ENCODE measurements at regions not wholly inside any gene's neighbourhood (a gene's known extent, or its start where the extent isn't known, plus 50 kb on each side); places are given as distances from the start of the nearest gene placed in this dataset.

DNA sequence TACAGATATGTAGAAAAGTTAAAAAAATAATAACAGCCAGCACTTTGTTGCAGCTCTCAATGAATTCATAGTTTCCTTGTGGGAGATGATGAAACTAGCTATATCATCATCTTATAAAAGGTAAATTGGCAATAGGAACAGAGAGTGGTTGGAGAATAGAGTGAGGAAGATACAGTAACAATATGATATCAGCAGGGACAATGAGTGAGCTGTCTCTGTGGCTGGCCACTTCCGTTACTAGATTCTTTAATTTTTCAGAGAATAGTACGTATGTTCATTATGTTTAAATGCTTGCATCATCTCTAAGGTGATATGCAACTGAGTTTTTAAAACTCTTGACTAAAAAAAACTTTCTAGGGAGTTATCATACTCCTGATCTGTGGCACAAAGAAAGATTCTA lies 1006.2 kb upstream of the FLRT2 start:
- Histone ChIP-seq H3K36me3 (ENCODE audit: control insufficient read depth, insufficient read depth, low read length) (no peaks in the 10 kb centered on the region), H3K27me3 (ENCODE audit: control insufficient read depth, insufficient read depth, low read length) (no peaks in the 10 kb centered on the region), H3K4me1 (ENCODE audit: control insufficient read depth, insufficient read depth, low read length) (no peaks in the 10 kb centered on the region), H3K9me3 (ENCODE audit: control insufficient read depth, insufficient read depth, low read length) (peaks cover 16% of the 10 kb centered on the region), H3K27ac (ENCODE audit: low read length) (no peak overlapping the region), H3K4me3 (ENCODE audit: low read length) (no peak overlapping the region)
- H3K4me1 Mint-ChIP-seq: no peaks in the 10 kb centered on the region
- peaks cover 10 to 11% of the 10 kb centered on the region in 2 donors for H3K9me3 Mint-ChIP-seq
- 89% methylated on average over 1 of the region's 2 CpGs for WGBS (ENCODE audit: insufficient coverage)
- no peaks in the 10 kb centered on the region for H3K27me3 Mint-ChIP-seq (ENCODE audit: low read depth in 2 of 2)
- DNase-seq: no peak
- H3K36me3 Mint-ChIP-seq: no peaks in the 10 kb centered on the region
- no peak overlapping the region for H3K27ac Mint-ChIP-seq
- TF ChIP-seq, protein P1, sequence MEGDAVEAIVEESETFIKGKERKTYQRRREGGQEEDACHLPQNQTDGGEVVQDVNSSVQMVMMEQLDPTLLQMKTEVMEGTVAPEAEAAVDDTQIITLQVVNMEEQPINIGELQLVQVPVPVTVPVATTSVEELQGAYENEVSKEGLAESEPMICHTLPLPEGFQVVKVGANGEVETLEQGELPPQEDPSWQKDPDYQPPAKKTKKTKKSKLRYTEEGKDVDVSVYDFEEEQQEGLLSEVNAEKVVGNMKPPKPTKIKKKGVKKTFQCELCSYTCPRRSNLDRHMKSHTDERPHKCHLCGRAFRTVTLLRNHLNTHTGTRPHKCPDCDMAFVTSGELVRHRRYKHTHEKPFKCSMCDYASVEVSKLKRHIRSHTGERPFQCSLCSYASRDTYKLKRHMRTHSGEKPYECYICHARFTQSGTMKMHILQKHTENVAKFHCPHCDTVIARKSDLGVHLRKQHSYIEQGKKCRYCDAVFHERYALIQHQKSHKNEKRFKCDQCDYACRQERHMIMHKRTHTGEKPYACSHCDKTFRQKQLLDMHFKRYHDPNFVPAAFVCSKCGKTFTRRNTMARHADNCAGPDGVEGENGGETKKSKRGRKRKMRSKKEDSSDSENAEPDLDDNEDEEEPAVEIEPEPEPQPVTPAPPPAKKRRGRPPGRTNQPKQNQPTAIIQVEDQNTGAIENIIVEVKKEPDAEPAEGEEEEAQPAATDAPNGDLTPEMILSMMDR (IDR thresholded peaks at IDR 0.05): no peak
- no peak overlapping the region for H3K4me3 Mint-ChIP-seq
- ATAC-seq: no peak
- intact Hi-C loops (cut with micrococcal nuclease): no loop called here

DNA sequence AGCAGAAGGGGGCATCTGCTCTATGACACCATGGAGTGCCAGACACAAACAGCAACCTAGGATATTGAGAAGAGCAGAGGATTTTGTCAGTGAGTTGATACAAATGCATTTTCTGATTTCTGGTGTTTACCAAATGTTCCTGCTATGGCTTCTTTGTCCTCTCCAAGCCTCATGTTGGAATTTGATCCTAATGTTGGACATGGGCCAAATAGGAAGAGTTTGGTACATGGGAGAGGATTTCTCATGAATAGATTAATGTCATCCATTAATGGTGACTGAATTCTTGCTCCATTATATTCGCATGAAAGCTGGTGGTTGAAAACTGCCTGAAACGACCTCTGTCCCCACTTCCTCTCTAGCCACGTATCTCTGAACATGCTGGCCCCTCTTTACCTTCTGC lies 1002.2 kb upstream of the FLRT2 start:
- Mint-ChIP-seq H3K4me1 (no peaks in the 10 kb centered on the region), H3K9me3 (peaks cover 10 to 13% of the 10 kb centered on the region in 2 donors), H3K27me3 (ENCODE audit: low read depth in 2 of 2) (no peaks in the 10 kb centered on the region), H3K27ac (no peak overlapping the region), H3K36me3 (no peaks in the 10 kb centered on the region), H3K4me3 (no peak overlapping the region)
- H3K9me3 ChIP-seq (ENCODE audit: control insufficient read depth, insufficient read depth, low read length): peaks cover 3% of the 10 kb centered on the region
- intact Hi-C loops (cut with micrococcal nuclease): no loop called here
- no peaks in the 10 kb centered on the region for H3K27me3 ChIP-seq (ENCODE audit: control insufficient read depth, insufficient read depth, low read length)
- H3K4me1 ChIP-seq (ENCODE audit: control insufficient read depth, insufficient read depth, low read length): no peaks in the 10 kb centered on the region
- WGBS (ENCODE audit: insufficient coverage): 57% methylated on average over 3 of the region's 3 CpGs
- DNase-seq (no peak), ATAC-seq (no peak)
- no peaks in the 10 kb centered on the region for H3K36me3 ChIP-seq (ENCODE audit: control insufficient read depth, insufficient read depth, low read length)
- TF ChIP-seq, protein P1 (IDR thresholded peaks at IDR 0.05): no peak
- no peak overlapping the region for H3K27ac ChIP-seq (ENCODE audit: low read length)
- no peak overlapping the region for H3K4me3 ChIP-seq (ENCODE audit: low read length)

DNA sequence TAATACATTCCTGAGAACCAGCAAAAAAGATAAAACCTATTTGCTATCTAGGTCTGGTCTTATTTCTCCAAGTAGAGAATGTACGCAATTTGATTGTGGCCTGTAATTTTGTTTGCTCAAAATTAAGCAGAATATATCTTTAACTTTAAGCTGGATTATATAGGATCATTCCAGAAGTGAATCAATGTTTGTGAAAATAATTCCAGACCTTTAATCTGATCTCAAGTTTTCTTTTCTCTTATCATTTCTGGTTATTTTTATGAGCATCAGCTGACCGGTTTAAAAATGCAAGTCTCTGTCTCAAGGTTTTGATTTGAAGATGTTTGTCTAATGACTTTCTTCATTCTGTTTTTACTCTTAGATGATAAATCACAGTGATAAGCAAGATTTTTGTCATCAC lies 997.9 kb upstream of the FLRT2 start:
- intact Hi-C loops (cut with micrococcal nuclease): no loop called here
- Mint-ChIP-seq H3K27ac (no peak overlapping the region), H3K9me3 (peaks cover 4 to 14% of the 10 kb centered on the region in 2 donors), H3K4me1 (no peaks in the 10 kb centered on the region), H3K27me3 (ENCODE audit: low read depth in 2 of 2) (no peaks in the 10 kb centered on the region), H3K36me3 (peaks cover 6% of the 10 kb centered on the region), H3K4me3 (no peak overlapping the region)
- H3K4me1 ChIP-seq (ENCODE audit: control insufficient read depth, insufficient read depth, low read length): no peaks in the 10 kb centered on the region
- DNase-seq: no peak
- no peaks in the 10 kb centered on the region for H3K36me3 ChIP-seq (ENCODE audit: control insufficient read depth, insufficient read depth, low read length)
- ATAC-seq: no peak
- H3K9me3 ChIP-seq (ENCODE audit: control insufficient read depth, insufficient read depth, low read length): no peaks in the 10 kb centered on the region
- H3K4me3 ChIP-seq (ENCODE audit: low read length): no peak overlapping the region
- no peaks in the 10 kb centered on the region for H3K27me3 ChIP-seq (ENCODE audit: control insufficient read depth, insufficient read depth, low read length)
- no CpG with 5 or more reads among the region's 2 CpGs for WGBS (ENCODE audit: insufficient coverage)
- no peak overlapping the region for H3K27ac ChIP-seq (ENCODE audit: low read length)
- TF ChIP-seq, protein P1 (IDR thresholded peaks at IDR 0.05): no peak

DNA sequence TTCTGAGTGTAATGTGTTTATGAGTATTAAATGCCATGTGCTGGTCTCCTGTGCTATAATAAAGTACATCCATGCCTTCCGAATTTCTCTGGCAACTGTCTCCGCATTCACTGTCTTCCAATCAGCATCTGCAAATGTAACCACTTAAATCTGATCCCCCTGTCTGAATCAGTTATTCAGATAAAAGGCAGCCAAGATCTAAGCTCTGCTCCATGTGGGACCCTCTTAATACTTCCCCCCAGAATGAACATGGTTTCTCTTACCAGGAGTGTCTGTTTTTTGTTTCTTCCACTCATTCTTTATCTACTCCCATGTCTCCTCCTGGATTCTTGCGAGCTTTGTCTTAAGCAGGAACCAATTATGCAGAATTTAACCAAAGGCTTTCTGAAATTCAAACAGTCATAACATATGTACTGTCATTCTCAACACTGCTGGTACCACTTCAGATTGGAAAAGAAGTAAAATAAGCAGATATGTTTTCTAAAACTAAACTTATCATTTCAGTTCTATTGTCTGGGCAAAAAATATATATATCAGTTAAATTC lies 996.7 kb upstream of the FLRT2 start:
- TF ChIP-seq, protein P1 (IDR thresholded peaks at IDR 0.05): no peak
- Histone ChIP-seq H3K36me3 (ENCODE audit: control insufficient read depth, insufficient read depth, low read length) (no peaks in the 10 kb centered on the region), H3K4me1 (ENCODE audit: control insufficient read depth, insufficient read depth, low read length) (no peaks in the 10 kb centered on the region), H3K27ac (ENCODE audit: low read length) (no peak overlapping the region), H3K9me3 (ENCODE audit: control insufficient read depth, insufficient read depth, low read length) (no peaks in the 10 kb centered on the region), H3K27me3 (ENCODE audit: control insufficient read depth, insufficient read depth, low read length) (no peaks in the 10 kb centered on the region), H3K4me3 (ENCODE audit: low read length) (no peak overlapping the region)
- H3K27ac Mint-ChIP-seq: no peak overlapping the region
- WGBS (ENCODE audit: insufficient coverage): 95% methylated on average over 3 of the region's 3 CpGs
- H3K4me3 Mint-ChIP-seq: no peak overlapping the region
- intact Hi-C loops (cut with micrococcal nuclease): no loop called here
- peaks cover 4 to 16% of the 10 kb centered on the region in 2 donors for H3K9me3 Mint-ChIP-seq
- H3K4me1 Mint-ChIP-seq: no peaks in the 10 kb centered on the region
- no peak for ATAC-seq
- DNase-seq: no peak
- H3K36me3 Mint-ChIP-seq: peaks cover 6% of the 10 kb centered on the region
- H3K27me3 Mint-ChIP-seq (ENCODE audit: low read depth in 2 of 2): no peaks in the 10 kb centered on the region

Data from natural killer cell (primary cell).